ENCODE measurements at regions not wholly inside any gene's neighbourhood (a gene's known extent, or its start where the extent isn't known, plus 50 kb on each side); places are given as distances from the start of the nearest gene placed in this dataset.

- Histone ChIP-seq H3K27ac (ENCODE audit: low read depth, low read length, severe bottlenecking) (no peak overlapping the region), H3K36me3 (ENCODE audit: control insufficient read depth, insufficient read depth, low read length) (no peaks in the 10 kb centered on the region)
- 28 to 41% methylated on average over 4 of the region's 4 CpGs for WGBS, 2 experiments (ENCODE audit: insufficient coverage in 2 of 2)
Measured at GRCh38 chr20:11337361-11338130, 580.1 kb upstream of the BTBD3 start.

DNA sequence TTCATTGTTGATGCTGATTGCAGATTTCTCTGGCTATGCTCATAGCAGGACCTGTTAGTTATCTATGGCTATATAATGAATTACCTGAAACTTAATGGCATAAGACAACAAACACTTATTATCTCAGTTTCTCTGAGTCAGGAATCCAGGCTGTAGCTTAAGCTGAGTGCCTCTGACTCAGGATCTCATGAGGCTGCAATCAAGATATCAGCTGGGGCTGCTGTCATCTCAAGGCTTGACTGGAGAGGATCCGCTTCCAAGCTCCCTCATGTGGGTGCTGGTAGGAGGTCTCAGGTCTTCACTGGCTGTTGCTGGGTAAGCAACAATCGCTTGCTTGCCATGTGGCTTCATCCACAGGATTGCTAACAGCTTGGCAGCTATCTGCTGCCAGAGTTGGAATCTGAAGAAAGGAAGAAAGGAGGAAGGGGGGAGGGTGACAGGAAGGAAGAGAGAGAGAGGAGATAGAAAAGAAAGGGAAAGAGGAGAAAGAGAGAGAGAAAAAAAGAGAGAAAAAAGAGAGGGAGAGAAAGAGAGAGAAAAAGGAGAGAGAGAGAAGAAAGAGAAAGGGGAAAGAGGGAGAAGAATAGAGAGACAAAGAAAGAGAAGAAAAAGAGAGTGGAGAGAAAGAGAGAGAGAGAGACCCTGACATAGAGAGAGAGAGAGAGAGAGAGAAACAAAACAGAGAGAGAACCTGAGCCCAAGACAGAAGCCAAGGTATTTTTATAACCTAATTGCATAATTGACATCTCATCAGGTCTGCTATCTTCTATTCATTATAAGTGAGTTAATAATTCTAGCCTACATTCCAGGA, 579.0 kb upstream of the BTBD3 start:
- Histone ChIP-seq H3K9me3 (ENCODE audit: control insufficient read depth, low read length) (no peaks in the 10 kb centered on the region), H3K4me3 (ENCODE audit: extremely low read depth, insufficient read depth, low read length, poor library complexity, severe bottlenecking) (no peak overlapping the region), H3K4me1 (ENCODE audit: control insufficient read depth, insufficient read depth, low read length, poor library complexity, severe bottlenecking) (no peaks in the 10 kb centered on the region), H3K36me3 (ENCODE audit: control insufficient read depth, insufficient read depth, low read length) (no peaks in the 10 kb centered on the region), H3K27ac (ENCODE audit: low read depth, low read length, severe bottlenecking) (no peak overlapping the region)
- WGBS, 2 experiments (ENCODE audit: insufficient coverage in 2 of 2), result 78 to 88% methylated on average over 2 of the region's 2 CpGs

More at GRCh38 chr20:11337361-11338130, 580.1 kb upstream of the BTBD3 start:
- H3K4me3 ChIP-seq (ENCODE audit: extremely low read depth, insufficient read depth, low read length, poor library complexity, severe bottlenecking), result no peak overlapping the region
- H3K4me1 ChIP-seq (ENCODE audit: control insufficient read depth, insufficient read depth, low read length, poor library complexity, severe bottlenecking), result no peaks in the 10 kb centered on the region
- no peaks in the 10 kb centered on the region for H3K9me3 ChIP-seq (ENCODE audit: control insufficient read depth, low read length)

DNA sequence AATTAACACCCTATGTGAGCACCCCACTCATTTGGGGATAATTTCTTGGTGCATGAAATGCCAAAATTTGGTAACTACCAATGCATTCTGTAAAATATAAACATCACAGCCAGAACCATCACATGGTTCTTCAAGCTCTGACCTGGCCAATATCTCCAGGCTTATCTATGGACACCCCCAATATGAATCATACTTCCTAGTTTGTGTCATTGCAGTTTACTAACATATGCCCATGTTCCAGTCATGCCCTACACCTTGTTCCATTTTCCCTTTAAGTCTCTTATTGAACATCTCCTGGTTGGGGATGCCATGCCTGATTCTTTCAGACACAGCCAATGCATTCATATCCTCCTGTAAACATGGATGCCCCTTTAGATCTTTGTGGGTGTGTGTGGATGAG, 572.8 kb upstream of the BTBD3 start:
- Histone ChIP-seq H3K9me3 (ENCODE audit: control insufficient read depth, low read length) (no peaks in the 10 kb centered on the region), H3K36me3 (ENCODE audit: control insufficient read depth, insufficient read depth, low read length) (no peaks in the 10 kb centered on the region), H3K4me3 (ENCODE audit: extremely low read depth, insufficient read depth, low read length, poor library complexity, severe bottlenecking) (no peak overlapping the region), H3K4me1 (ENCODE audit: control insufficient read depth, insufficient read depth, low read length, poor library complexity, severe bottlenecking) (no peaks in the 10 kb centered on the region), H3K27ac (ENCODE audit: low read depth, low read length, severe bottlenecking) (no peak overlapping the region)

DNA sequence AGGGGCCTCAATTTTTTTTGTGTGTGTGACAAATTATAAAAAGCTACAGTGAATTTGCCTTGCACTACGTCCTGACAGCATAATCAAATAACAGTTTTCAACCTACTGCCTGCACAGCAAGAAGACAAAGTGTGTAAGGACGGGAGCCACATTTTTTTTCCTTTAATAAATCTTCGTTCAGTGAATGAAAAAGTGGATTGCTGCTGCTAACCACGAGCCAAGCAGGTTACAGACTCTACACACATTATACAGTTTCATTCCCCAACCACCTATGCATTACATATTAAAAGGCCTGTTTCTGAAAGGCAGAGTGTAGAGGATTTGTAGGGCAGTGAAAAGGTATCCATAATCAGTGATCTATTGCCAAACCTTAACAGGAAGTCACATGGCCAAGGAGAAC, 570.0 kb upstream of the BTBD3 start:
- Histone ChIP-seq H3K36me3 (ENCODE audit: control insufficient read depth, insufficient read depth, low read length) (no peaks in the 10 kb centered on the region), H3K4me1 (ENCODE audit: control insufficient read depth, insufficient read depth, low read length, poor library complexity, severe bottlenecking) (no peaks in the 10 kb centered on the region), H3K4me3 (ENCODE audit: extremely low read depth, insufficient read depth, low read length, poor library complexity, severe bottlenecking) (no peak overlapping the region), H3K9me3 (ENCODE audit: control insufficient read depth, low read length) (no peaks in the 10 kb centered on the region), H3K27ac (ENCODE audit: low read depth, low read length, severe bottlenecking) (no peak overlapping the region)
- 78% methylated on average over 2 of the region's 4 CpGs; no CpG with 5 or more reads in 1 of the 2 experiments for WGBS, 2 experiments (ENCODE audit: insufficient coverage in 2 of 2)

DNA sequence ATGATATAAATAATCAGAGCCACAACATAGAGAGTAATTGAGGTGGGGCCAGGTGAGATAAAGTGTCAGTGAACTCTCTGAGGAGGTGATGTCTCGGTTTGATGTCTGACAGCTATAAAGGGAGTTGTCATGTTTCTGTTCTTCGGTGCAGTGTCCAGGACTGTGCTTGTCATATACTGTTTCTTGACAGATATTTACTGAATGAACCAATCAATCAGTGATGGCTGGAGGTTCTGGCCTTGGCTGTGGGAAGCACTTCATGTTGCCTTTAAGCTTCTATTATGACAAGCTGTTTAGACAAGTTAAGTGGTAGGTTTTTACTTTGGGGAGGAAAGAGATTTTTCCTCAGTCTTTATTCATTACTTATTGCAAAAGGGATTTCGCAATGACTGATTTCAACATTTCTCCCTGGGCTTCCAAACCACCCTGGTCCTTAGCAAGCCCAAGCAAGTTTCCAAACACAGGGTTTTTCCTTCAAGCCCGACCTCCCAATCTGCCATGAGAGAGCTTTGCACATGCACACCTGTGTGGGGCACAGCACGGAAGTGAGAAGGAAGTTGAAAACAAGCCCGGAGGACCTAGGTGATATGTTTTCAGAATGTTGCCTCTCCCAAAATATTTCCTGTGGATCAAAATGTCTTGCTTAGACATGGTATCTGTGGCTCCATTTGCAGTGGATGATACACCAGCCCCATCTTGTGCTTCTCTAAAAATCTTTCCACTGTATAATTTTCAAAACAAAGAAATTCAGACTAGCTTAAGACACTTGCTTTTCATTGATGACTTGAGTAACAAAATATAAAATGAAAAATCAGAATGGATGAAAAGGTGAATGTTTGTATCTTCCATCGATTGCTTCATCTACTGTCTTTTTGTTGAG, 567.3 kb upstream of the BTBD3 start:
- Histone ChIP-seq H3K9me3 (ENCODE audit: control insufficient read depth, low read length) (no peaks in the 10 kb centered on the region), H3K4me3 (ENCODE audit: extremely low read depth, insufficient read depth, low read length, poor library complexity, severe bottlenecking) (no peak overlapping the region), H3K36me3 (ENCODE audit: control insufficient read depth, insufficient read depth, low read length) (no peaks in the 10 kb centered on the region), H3K4me1 (ENCODE audit: control insufficient read depth, insufficient read depth, low read length, poor library complexity, severe bottlenecking) (no peaks in the 10 kb centered on the region), H3K27ac (ENCODE audit: low read depth, low read length, severe bottlenecking) (no peak overlapping the region)
- 72 to 89% methylated on average over 5 of the region's 7 CpGs for WGBS, 2 experiments (ENCODE audit: insufficient coverage in 2 of 2)

DNA sequence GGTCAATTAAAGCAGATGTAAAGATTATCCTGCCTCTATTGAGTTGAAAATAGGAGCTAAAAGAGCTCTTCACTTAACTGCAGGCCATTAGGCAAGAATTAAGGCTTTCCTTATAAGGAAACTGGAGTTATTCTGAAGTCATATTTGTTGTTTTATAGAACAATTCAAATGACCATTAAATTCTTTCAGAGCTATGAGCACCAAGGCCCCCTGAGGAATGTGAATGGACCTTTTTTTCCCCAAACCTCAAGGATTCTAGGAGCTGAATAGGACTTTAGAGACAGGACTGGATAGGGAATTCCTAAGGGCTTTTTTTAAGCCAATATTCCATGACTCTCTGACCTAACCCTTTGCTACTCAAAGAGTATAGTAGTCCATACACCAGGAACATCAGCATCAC, 565.7 kb upstream of the BTBD3 start:
- Histone ChIP-seq H3K9me3 (ENCODE audit: control insufficient read depth, low read length) (no peaks in the 10 kb centered on the region), H3K4me3 (ENCODE audit: extremely low read depth, insufficient read depth, low read length, poor library complexity, severe bottlenecking) (no peak overlapping the region), H3K36me3 (ENCODE audit: control insufficient read depth, insufficient read depth, low read length) (no peaks in the 10 kb centered on the region), H3K27ac (ENCODE audit: low read depth, low read length, severe bottlenecking) (no peak overlapping the region), H3K4me1 (ENCODE audit: control insufficient read depth, insufficient read depth, low read length, poor library complexity, severe bottlenecking) (no peaks in the 10 kb centered on the region)

GRCh38 chr20:11354846-11355245, 562.8 kb upstream of the BTBD3 start:
- WGBS, 2 experiments (ENCODE audit: insufficient coverage in 2 of 2), result 64 to 71% methylated on average over 1 to 2 of the region's 4 CpGs
- Histone ChIP-seq H3K4me3 (ENCODE audit: extremely low read depth, insufficient read depth, low read length, poor library complexity, severe bottlenecking) (no peak overlapping the region), H3K4me1 (ENCODE audit: control insufficient read depth, insufficient read depth, low read length, poor library complexity, severe bottlenecking) (no peaks in the 10 kb centered on the region), H3K9me3 (ENCODE audit: control insufficient read depth, low read length) (no peaks in the 10 kb centered on the region), H3K27ac (ENCODE audit: low read depth, low read length, severe bottlenecking) (no peak overlapping the region), H3K36me3 (ENCODE audit: control insufficient read depth, insufficient read depth, low read length) (no peaks in the 10 kb centered on the region)

DNA sequence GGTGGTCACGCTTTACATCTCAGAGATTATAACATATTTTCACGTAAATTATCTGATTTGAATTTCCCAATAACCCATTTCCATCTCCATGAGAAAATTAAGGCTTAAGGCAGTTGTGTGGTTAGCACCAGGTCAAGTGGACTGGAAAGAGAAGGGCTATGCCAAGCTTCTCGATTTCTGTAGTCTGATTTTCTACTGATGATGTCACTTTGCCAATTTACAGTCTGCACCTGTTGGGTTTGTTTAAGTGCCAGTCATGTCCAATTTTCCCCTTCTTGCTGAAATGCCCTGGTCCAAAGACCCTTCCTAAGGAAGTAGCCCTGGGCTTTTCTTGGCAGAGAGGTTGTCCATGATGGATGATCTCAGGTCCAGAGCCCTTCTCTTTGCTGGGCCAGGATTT, 562.3 kb upstream of the BTBD3 start:
- Histone ChIP-seq H3K4me1 (ENCODE audit: control insufficient read depth, insufficient read depth, low read length, poor library complexity, severe bottlenecking) (no peaks in the 10 kb centered on the region), H3K4me3 (ENCODE audit: extremely low read depth, insufficient read depth, low read length, poor library complexity, severe bottlenecking) (no peak overlapping the region), H3K9me3 (ENCODE audit: control insufficient read depth, low read length) (no peaks in the 10 kb centered on the region), H3K36me3 (ENCODE audit: control insufficient read depth, insufficient read depth, low read length) (no peaks in the 10 kb centered on the region), H3K27ac (ENCODE audit: low read depth, low read length, severe bottlenecking) (no peak overlapping the region)
- WGBS, 2 experiments (ENCODE audit: insufficient coverage in 2 of 2), result 100% methylated on average over 1 of the region's 3 CpGs; no CpG with 5 or more reads in 1 of the 2 experiments

DNA sequence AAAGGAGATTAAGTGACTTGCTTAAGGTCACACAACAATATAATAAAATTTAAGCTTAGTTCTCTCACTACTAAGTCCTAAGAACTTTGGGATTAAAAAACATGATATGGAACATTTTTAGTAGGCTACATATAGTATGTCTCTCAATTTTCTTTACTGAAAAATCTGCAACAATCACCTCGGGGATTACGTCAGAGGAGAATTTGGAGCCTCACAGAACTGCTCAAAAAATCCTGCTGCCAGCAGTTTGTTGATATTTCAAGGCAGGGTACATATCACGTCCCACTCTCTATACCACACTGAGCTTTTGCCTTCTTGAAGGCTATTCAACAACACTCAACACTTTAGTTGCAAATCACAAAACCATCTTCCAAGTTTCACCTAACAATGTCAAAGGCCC, 561.6 kb upstream of the BTBD3 start:
- no peak overlapping the region for H3K4me3 ChIP-seq (ENCODE audit: extremely low read depth, insufficient read depth, low read length, poor library complexity, severe bottlenecking)
- WGBS, 2 experiments (ENCODE audit: insufficient coverage in 2 of 2), result 80 to 86% methylated on average over 2 to 3 of the region's 3 CpGs

GRCh38 chr20:11362450-11362849, 555.2 kb upstream of the BTBD3 start:
- WGBS, 2 experiments (ENCODE audit: insufficient coverage in 2 of 2), result 94 to 100% methylated on average over 1 to 3 of the region's 3 CpGs
- no peaks in the 10 kb centered on the region for H3K4me1 ChIP-seq (ENCODE audit: control insufficient read depth, insufficient read depth, low read length, poor library complexity, severe bottlenecking)
- no peak overlapping the region for H3K4me3 ChIP-seq (ENCODE audit: extremely low read depth, insufficient read depth, low read length, poor library complexity, severe bottlenecking)
- no peaks in the 10 kb centered on the region for H3K9me3 ChIP-seq (ENCODE audit: control insufficient read depth, low read length)
- no peaks in the 10 kb centered on the region for H3K36me3 ChIP-seq (ENCODE audit: control insufficient read depth, insufficient read depth, low read length)
- H3K27ac ChIP-seq (ENCODE audit: low read depth, low read length, severe bottlenecking), result no peak overlapping the region

More for the DNA sequence above, 561.6 kb upstream of the BTBD3 start:
- no peaks in the 10 kb centered on the region for H3K36me3 ChIP-seq (ENCODE audit: control insufficient read depth, insufficient read depth, low read length)
- H3K9me3 ChIP-seq (ENCODE audit: control insufficient read depth, low read length), result no peaks in the 10 kb centered on the region
- H3K27ac ChIP-seq (ENCODE audit: low read depth, low read length, severe bottlenecking), result no peak overlapping the region
- no peaks in the 10 kb centered on the region for H3K4me1 ChIP-seq (ENCODE audit: control insufficient read depth, insufficient read depth, low read length, poor library complexity, severe bottlenecking)

Measured in mesodermal cell (in vitro differentiated cells).